DOHH2 (cell line): ENCODE measurements at regions not wholly inside any gene's neighbourhood (a gene's known extent, or its start where the extent isn't known, plus 50 kb on each side); places are given as distances from the start of the nearest gene placed in this dataset.

ENCODE experiments used
- CTCF ChIP-seq: fragments of 200-600 bp; sonication (generic); IDR thresholded peaks from one replicate; pipeline ENCODE4 v1.5.1; 2014; ENCODE audit warnings: antibody characterized with exemption, mild to moderate bottlenecking, low read depth, low read length; ENCODE audit not compliant: poor library complexity, severe bottlenecking
- EZH2phosphoT487 ChIP-seq: fragments of 200-600 bp; sonication (generic); IDR thresholded peaks from 2 replicates; pipeline ENCODE4 v1.6.1; 2017; ENCODE audit warnings: borderline replicate concordance, mild to moderate bottlenecking, antibody characterized with exemption, low read length, moderate library complexity, mixed read lengths

- no peak for TF ChIP-seq CTCF
- no peak for TF ChIP-seq EZH2phosphoT487
Measured at GRCh38 chr9:121556082-121556481, 56.4 kb upstream of the GGTA1 start.
